HG03442 (cell line): ENCODE measurements at regions not wholly inside any gene's neighbourhood (a gene's known extent, or its start where the extent isn't known, plus 50 kb on each side); places are given as distances from the start of the nearest gene placed in this dataset.

Source experiments
- ATAC-seq: cut with Tn5 transposase; IDR thresholded peaks from one replicate; pipeline ENCODE4 v1.9.1; 2021; ENCODE audit warnings: mild to moderate bottlenecking, moderate library complexity; ENCODE audit not compliant: unreplicated experiment

DNA sequence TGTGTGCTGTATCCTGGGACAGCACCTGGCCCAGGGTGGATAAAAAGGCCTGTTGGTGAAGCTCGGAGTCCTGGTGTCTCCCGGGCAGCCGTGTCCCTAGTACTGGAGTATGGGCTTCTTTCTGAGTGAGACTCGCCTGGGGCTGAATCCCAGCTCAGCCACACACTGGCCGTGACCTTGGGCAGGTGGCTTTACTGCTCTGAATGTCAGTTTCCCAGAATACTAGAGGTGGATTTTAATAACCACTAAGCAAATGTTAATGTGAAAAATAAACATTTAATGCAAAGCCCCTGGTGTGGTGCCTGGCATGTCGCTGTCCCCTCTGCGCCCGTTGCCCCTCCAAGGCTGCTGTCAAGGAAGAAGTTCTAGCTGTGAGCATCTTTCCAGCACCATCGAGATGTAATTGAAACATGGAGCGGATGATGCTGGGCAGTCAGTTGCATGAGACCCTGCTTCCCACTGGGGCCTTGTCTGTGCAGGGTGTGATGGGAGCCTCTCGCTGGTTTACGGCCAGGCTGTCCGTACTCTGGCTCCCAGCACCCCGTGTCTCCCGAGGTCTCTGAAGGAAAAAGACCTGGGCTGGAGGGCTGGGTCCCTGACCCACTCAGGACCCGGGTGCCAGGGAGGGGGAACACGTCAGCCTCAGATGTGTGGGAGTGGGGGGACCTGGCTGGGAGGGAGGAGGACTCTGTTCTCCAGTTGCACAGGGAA, 527.8 kb downstream of the MATN1 start:
- no peak for ATAC-seq

DNA sequence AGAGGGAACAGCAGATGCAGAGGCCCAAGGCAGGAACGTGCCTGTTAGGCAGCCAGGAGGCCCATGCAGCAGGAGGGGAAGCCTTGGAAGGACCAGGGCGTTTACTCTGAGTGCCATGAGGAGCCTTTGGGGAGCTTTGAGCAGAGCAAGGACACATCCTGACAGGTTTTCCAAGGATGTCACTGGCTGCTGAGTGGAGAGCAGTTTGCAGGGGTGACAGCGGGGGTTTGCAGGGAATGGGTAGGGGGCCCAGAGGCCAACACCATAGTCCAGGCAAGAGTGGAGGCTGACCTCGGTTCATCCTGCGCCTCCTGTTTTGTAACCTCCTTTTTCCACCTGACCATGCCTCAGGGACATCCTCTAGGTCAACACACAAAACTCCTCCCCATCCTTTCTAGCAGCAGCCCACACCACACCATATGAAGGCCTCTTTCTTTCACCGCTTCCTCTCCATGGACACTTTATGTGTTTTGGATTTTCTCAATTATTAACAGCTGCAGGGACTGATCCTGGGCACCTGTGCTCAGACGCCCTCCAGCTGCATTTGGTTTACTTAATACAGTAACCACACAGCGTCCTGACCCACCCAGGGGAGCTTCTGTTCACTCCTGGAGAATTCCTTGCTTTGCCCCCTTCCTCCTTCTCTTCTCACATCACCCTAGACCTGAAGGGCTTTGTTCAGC, 528.5 kb downstream of the MATN1 start:
- ATAC-seq = no peak

DNA sequence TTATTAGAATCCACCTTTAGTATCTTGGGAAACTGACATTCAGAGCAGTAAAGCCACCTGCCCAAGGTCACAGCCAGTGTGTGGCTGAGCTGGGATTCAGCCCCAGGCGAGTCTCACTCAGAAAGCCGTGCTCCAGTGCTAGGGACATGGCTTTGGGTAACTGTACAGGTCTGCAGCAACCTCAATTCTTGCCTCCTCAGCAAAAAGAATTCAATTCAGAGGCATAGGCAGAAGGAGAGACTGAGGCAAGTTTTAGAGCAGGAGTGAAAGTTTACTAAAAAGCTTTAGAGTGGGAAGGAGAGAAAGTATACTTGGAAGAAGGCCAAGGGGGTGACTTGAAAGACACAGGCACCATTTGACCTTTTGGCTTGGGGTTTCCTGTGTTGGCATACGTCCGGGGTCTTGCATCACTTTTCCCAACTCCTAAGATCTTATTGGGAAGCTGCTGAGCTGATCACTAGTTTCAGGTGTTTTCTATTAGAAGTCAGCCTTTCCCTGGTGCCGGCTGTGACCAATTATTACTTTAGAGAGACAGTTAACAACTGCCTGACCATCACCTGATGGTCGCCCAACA, 529.3 kb downstream of the MATN1 start:
- ATAC-seq = no peak

DNA sequence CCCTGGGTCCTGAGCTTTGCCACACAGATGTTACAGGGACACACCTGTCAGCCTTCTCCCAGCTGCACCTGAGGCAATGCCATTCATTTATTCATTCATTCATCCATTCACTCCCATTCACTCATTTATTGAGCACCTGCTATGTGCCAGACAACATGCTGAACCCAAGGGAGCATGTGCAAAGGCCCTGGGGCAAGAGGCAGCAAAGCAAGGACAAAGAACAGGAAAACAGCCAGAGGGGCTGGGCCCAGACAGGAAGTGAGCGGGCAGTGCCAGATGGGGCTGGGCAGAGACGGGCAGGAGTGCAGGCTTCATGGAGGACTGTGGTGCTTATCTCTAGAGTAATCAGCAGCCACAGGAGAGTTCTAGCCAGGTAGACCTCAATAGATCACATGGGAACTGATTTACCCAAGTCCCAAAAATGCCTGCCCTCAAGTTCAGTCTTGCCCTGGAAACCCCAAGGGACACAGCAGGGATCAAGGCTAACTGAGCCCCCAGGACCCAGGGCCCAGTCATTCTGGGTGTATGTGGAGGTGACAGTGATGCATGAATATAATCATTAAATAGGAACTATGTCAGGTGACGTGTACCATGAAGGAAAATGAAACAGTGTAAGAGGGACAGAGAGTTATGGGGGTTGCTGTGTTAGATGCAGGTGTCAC, 530.3 kb downstream of the MATN1 start:
- no peak for ATAC-seq

DNA sequence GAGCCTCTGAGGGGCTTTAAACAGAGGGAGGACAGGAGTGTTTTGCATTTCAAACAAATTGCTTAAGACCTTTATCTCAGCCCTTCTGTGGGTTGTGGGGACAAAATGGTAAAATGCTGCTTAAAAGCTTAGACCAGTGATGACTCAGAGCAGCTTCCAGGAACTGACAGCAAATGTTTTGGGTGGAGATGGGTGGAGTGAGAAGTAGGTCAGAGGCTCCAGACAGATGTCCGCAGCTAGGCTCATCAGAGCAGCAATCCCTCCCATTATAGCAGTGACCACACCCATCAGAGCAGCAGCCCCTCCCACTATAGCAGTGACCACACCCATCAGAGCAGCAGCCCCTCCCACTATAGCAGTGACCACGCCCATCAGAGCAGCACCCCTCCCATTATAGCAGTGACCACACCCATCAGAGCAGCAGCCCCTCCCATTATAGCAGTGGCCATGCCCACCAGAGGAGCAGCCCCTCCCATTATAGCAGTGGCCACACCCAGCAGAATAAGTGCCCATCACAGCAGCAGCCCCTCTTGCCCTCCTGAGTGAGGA, 532.2 kb downstream of the MATN1 start:
- ATAC-seq = no peak

DNA sequence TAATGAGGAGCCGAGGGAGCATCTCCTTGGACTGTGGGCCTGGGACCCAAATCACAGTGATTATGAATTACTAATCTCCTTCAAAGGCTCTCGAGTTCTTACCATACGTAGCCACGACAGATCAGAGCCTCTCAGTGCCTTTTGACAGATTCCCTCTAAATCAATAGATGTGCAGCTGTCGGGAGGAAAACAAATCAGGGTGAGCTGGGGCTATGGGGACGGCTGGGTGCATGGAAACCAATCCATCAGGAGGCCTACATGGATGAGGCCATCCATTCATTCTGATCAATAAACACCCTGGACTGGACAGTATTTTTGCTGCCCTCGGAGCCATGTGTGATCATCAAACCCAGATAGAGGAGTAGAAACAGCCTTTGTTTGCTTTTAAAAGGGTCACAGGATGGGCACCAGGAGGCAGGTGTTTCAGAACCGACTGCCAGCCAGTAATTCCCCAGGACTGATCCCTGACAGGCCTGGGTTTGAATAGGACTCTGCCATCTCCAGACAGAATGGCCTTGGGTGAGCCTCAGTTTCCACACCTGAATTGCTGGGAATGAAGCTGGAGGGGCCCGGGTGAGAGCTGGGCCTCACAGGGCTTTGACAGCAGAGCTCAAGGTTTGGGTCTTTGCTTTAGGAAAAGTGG, 532.8 kb downstream of the MATN1 start:
- ATAC-seq = no peak

DNA sequence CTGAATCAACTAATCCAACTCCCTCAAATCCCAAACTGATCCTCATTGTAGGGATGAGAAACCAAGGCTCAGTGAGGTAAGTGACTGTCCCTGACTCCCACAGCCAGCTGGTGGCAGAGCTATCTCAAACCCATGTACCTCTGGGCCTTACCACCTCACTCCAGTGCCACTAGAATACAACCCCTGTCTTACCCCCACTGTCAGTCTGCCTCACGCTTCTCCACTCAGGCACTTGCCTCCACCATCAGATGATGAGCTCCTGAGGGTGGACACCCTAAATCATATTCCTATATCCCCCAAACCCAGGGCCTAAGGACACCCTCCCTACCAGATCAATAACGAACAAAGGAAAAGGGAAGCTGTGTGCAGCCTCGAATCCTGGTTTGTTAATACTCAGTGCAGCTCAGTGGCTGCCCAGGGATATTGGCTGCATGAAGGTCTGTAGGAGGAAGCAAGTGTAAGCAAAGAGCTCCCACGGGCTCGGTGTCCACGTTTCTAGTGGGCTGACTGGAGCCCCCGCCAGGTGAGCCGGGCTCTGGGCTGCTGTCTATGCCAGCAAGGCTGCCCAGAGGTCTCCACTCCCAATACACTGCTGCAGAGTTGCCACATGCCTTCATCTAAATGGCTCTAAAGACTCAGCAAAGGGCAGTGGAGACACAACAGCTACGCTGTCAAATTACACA, 533.4 kb downstream of the MATN1 start:
- ATAC-seq = no peak

DNA sequence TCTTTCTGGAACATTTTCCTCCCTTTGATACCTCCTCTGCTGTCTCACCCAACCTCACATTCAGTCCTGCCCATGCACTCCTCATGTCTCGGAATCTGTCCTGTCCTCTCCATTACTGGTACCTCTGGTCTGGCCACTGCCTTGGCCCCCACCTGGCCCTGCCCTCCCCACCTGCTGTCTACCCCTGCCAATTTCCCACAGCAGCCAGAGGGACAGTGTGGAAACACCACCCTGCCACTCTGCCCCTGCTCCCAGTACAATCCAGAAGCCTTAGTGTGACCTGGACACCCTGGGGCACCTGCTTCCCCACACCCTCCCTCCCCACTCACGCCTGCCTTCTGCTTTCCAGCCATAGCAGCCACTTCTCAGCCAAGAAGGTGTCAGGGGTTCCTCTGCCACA, 534.4 kb downstream of the MATN1 start:
- no peak for ATAC-seq

DNA sequence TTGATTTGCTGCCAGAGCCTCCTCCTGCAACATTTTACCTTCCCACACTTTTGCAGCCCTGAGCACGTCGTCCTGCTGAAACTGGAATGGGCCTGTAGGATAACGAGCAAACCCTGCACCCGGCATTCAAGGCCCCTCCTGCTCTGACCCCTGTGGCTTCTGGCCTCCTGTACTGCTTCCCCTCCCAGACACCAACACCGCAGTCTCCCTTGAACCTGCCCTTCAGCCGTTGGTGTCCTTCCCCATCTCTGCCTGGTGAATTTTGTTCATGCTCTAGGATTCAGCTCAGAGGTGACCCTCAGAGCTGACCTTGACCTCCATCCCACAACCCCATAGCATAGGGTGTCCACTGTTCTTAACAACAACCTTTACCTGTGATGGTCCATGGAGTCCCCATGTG, 535.1 kb downstream of the MATN1 start:
- ATAC-seq = no peak

DNA sequence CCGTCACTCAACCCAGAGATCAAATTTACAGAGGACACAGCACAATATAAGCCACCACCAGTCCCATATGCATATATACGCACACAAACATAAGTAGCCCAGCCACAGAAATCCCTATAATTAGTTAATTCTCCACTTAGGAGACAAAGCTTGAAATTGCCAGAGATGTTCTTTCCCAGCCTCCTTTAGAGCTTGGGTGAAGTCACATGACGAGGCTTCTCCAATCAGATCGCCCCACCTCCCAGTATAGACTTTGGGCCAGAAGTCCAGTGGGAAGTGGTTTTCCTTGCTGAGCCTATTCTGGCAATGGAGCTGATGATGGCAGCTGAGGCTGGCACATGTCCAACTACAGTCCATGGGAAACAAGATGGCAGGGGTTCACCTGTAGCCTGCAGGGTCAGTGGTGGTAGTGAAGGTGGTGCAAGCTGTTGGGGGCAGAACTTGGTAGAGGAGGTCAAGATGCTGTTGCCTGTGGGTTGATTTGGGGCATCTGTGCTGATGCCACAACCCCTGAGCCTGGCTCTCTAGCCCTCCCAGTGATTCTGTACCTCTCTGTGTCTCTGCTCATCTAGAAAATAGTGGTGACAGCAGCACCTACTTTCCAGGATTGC, 535.9 kb downstream of the MATN1 start:
- ATAC-seq = no peak

DNA sequence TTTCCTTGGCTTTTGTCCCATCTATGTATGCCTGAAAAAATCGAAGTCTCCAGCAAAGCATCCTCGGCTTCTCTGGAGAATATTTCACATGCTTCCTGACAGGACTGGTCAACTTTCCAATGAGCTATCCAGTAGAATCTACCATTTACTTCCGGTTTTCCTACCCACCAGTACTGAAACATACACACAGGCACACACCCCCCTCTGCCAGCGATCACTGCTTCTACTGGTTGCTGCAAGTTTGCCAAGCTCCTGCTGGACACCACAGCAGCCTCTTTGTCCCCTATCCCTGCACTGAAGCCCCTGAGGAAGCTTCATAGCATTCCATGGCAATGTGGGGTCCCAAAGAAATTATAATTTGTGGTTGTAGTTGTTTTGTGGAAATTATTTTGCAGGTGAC, 536.8 kb downstream of the MATN1 start:
- no peak for ATAC-seq

DNA sequence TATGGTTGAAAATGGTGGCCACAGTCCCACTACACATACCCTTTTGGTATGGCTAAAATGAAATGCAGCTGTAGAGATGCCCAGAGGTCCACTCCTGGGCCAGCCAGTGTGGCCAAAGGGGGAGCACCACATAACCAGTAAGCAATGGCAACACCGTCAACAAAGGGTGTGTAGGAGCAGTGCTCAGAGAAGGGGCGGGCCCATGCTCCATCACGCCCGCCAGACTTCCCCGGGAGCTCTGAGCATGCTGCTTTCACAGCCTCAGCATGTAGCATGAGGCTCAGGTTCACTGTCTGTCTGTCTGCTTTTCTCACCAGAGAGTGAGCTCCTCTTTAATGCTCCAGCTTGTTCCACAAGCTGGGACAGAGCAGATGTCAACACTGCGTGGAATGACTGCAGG, 537.6 kb downstream of the MATN1 start:
- ATAC-seq = no peak

DNA sequence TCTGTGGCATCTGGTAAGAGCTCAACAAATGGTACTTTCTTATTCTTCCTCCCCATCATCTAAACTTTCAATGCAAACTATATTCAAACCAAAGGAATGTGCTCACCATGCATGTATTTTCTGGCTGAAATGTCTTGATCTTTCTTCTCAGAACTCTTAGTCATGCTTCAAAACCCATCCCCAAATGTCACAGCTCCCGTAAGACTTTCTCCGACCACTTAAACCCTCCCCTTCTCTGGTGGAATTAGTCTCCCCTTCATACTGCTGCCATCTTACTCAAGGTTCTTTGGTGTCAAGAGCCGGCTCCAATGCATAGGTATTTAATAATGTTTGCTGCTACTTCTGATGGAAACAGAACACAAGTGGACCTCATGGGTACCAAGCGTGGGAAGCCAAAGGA, 538.1 kb downstream of the MATN1 start:
- ATAC-seq = no peak

DNA sequence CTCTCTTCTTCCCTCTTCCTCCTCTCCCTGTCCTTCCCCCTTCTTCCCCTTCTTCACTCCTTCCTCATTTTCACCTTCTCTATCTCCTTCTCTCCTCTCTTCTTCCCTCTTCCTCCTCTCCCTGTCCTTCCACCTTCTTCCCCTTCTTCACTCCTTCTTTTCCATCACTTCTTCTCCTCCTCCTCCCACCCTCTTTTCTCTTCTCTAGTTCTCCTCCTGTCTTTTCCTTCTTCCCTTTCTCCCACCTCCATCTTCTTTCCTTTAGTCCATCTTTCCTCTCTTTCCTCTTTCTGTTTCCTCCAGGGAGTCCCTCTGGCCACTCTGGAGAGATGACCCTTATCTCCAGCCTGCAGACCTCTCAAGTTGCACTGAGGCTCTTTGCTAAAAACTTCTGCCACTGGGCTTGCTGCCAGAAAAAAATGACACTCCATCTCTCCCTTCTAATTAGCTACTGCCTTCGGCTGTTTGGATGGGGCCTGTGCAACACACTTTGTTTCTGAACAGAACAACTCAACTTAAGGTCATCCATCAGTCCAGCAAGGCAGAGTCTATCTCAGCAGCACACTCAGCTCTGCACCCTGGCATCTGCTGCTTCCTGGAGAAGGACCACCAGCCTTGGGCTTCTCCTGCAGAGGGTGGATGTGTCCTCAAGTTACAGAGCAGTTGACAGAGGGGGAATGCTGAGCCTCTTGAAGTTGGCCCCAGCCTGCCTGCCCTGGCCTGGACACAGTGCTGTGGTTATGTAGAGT, 538.8 kb downstream of the MATN1 start:
- no peak for ATAC-seq

DNA sequence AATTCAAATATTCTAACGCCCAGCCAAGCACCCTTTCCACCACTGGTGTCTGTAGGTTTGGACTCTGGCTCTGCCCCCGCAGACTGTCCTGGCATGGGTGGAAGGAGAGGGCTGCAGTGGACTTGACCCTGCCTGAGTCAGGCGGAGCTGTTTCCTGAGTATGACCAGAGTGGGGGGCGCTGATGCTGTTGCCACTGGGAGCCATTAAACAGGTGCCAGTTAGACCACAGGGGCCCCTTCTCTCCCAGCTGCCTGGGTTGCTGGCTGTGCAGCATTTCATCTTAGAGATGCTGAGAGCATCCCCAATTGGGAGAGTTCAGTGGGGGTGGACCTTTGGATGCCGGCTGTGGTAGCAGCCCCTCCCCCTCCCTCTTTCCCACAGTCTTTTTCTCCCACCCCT, 539.5 kb downstream of the MATN1 start:
- no peak for ATAC-seq

DNA sequence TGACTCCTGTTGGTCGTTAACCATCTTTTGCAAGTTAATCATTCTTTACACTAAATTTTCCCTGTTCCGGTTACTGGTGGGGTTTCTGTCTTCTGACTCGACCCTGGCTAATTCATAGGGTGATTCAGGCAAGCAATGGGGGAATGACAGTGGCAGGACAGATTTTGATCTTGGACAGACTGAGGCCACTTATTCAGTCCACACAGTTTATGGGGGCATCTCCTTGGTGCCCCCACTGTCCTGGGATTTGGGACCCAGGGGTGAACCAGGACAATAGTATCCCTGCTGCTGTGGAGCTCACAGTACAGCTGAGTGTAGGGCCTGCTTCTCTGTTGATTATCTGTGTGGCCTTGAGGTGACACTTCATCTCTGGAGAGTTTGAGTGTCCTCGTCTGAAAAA, 540.4 kb downstream of the MATN1 start:
- ATAC-seq = no peak

DNA sequence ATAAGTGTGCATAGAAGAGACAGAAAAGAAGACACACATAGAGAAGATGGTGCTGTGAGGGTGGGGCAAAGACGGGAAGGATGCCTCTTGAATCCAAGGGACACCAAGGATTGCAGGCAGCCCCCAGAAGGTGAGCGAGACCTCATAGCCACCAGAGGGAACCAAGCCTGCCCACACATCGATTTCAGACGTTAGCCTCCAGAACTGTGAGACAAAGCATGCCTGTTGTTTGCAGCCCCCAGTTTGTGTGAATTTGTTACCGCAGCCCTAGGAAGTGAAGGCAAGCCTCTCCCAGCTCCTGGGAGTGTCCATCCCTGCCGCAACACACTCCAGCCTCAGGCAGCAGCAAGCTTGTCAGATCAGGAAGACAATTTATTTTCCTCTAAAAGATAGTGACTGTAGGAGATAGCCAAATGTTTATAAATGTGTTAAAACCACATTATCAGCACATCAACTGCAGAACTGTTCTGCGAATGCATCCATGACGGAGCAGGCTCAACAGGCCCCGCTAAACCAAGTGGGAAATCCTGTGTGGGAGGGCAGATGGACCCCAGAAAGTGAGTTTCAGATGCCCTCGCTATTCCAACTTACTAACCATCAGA, 543.3 kb downstream of the MATN1 start:
- ATAC-seq = no peak

DNA sequence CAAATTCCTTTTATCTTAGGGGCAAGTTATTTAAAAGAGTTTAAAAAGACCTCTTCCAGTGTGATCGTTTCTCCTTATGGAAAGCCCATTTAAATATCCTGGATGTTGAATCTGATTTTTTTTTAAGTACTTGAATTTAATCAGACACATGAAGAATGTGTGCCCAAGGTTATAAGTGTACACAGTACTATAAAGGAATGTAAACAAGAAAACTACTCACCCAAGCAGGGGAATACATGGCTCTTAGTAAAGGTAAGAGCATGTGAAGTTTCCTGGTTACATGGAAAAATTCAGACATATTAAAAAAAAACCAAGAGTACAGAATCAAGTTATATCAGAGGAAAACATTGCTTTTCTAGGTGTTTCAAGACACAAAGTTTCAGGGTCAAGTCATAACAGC, 546.9 kb downstream of the MATN1 start:
- no peak for ATAC-seq

DNA sequence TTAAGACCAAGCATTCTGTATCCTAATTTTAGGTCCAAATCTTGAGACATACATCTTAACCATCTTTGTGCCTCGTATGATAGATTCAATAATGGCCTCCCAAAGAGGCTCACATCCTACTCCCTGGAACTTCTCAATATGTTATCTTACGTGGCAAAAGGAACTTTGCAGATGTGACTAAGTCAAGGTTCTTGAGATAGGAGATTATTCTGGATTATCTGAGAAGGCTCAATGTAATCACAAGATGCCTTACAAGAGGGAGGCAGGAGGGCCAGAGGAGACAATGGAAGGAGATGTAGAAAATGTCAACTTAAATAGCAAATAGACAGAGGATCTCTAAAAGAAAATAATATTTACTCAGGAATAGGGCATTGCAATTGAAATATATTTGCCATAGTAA, 548.9 kb downstream of the MATN1 start:
- no peak for ATAC-seq
